IMR-90 (cell line): ENCODE measurements at regions not wholly inside any gene's neighbourhood (a gene's known extent, or its start where the extent isn't known, plus 50 kb on each side); places are given as distances from the start of the nearest gene placed in this dataset.

Experiments
- MAFK ChIP-seq: IDR thresholded peaks from 2 replicates; pipeline ENCODE4 v1.6.1; 2012; ENCODE audit warnings: low read depth, low read length, improper control_type of control experiment
- POLR2A ChIP-seq: IDR thresholded peaks from 2 replicates; pipeline ENCODE4 v1.6.1; 2012; ENCODE audit warnings: mild to moderate bottlenecking, low read depth, low read length
- RAD21 ChIP-seq: IDR thresholded peaks from 2 replicates; pipeline ENCODE4 v1.6.1; 2012; ENCODE audit warnings: low read length, improper control_type of control experiment
- RFX5 ChIP-seq: IDR thresholded peaks from 2 replicates; pipeline ENCODE4 v1.8.0; 2012; ENCODE audit warnings: low read depth, mild to moderate bottlenecking, low read length, moderate library complexity
- SMC3 ChIP-seq: fragments of 150-350 bp; IDR thresholded peaks from 2 replicates; pipeline ENCODE4 v1.6.1; 2016; ENCODE audit warnings: low read depth, mild to moderate bottlenecking, antibody characterized with exemption, low read length, moderate library complexity
- TF ChIP-seq, protein P1 (sequence below): conservative IDR thresholded peaks from 2 replicates; pipeline ENCODE4 v1.5.1; 2012; ENCODE audit warnings: mild to moderate bottlenecking, low read depth, low read length, improper control_type of control experiment
- TF ChIP-seq, protein P2 (sequence below): fragments of 150-350 bp; IDR thresholded peaks from 2 replicates; pipeline ENCODE4 v1.6.1; 2017; ENCODE audit warnings: mild to moderate bottlenecking, antibody characterized with exemption, low read length, low read depth

DNA sequence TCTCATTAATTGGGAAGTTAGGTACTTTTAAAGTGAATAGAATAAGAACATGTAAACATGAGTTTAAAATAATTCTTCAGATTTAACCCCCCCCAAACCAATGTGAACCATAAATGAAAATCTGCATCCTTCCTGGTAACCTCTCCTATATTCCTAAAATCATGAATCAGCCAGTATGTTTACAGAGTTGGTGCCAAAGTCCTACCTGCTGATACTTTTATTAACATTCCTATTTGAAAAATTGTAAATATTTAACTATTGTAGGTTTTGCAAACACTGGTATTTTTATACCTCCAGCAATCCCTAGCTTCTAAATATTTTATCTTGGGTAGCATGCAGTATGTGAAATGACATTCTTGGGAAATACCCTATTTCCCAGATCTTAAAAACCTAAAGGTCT, 278.2 kb downstream of the RAB38 start:
- no peak for TF ChIP-seq SMC3
- TF ChIP-seq, protein P1, sequence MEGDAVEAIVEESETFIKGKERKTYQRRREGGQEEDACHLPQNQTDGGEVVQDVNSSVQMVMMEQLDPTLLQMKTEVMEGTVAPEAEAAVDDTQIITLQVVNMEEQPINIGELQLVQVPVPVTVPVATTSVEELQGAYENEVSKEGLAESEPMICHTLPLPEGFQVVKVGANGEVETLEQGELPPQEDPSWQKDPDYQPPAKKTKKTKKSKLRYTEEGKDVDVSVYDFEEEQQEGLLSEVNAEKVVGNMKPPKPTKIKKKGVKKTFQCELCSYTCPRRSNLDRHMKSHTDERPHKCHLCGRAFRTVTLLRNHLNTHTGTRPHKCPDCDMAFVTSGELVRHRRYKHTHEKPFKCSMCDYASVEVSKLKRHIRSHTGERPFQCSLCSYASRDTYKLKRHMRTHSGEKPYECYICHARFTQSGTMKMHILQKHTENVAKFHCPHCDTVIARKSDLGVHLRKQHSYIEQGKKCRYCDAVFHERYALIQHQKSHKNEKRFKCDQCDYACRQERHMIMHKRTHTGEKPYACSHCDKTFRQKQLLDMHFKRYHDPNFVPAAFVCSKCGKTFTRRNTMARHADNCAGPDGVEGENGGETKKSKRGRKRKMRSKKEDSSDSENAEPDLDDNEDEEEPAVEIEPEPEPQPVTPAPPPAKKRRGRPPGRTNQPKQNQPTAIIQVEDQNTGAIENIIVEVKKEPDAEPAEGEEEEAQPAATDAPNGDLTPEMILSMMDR: no peak
- TF ChIP-seq, protein P2, sequence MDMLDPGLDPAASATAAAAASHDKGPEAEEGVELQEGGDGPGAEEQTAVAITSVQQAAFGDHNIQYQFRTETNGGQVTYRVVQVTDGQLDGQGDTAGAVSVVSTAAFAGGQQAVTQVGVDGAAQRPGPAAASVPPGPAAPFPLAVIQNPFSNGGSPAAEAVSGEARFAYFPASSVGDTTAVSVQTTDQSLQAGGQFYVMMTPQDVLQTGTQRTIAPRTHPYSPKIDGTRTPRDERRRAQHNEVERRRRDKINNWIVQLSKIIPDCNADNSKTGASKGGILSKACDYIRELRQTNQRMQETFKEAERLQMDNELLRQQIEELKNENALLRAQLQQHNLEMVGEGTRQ: no peak
- TF ChIP-seq RAD21: no peak
- TF ChIP-seq POLR2A: no peak
- no peak for TF ChIP-seq RFX5
- TF ChIP-seq MAFK: no peak
